ENCODE measurements at regions not wholly inside any gene's neighbourhood (a gene's known extent, or its start where the extent isn't known, plus 50 kb on each side); places are given as distances from the start of the nearest gene placed in this dataset.

DNA sequence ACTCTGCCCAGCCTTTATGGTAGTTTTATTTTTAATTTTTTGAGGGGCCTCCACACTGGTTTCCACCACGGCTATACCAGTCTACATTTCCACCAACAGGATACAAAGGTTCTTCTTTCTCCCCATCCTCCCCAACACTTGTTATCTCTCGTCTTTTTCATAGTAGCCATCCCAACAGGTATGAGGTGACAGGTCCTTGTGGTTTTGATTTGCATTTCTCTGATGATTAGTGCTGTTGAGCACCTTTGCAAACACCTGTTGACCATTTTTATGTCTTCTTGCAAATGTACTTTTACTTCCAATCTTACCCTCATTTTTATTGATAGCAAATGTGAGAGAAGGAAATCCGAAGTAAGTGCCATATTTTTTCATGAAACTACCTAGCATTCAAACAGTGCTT, 195.4 kb upstream of the PREP start:
- DNase-seq: no peak

DNA sequence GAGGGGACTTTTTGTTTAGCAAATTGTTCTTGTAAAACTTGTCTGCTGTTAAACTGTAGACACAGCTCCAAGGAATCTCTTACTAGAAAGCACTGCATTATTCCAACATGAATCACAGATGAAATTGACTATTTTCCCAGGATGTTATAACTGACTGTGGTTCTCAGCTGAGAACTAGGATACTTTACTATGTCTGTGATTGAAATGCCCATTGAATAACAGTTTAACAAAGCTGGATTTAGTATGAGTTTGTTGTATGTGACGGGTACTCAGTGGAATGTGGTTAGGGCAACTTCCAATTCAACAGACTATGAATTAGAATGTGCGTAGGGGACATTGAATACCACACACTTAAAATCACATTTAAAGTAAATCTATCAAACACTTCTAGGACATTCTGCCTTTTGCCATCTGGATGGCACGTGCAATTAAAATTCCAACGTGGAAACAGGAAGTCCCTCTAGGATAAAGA, 193.4 kb upstream of the PREP start:
- DNase-seq: no peak

DNA sequence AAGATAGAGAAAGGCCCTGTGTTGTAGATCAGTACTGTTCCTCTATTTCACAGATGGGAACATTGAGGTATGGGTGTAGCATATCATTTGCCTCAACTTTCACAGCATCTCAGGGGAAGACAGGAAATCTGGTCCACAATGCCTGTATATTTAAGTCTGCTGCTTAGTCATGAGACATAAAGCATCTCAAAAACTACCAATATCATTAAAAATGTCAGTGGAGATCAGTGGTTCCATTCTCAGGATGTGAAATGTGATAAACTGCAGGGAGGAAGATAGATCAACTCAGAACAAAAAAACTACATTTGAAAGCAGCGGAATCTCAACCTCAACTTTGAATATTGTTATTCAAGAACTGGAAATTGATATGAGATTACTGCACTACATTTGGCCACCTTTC, 192.9 kb upstream of the PREP start:
- DNase-seq: no peak

GRCh38 chr6:105594821-105595220, 191.9 kb upstream of the PREP start:
- DNase-seq: no peak

DNA sequence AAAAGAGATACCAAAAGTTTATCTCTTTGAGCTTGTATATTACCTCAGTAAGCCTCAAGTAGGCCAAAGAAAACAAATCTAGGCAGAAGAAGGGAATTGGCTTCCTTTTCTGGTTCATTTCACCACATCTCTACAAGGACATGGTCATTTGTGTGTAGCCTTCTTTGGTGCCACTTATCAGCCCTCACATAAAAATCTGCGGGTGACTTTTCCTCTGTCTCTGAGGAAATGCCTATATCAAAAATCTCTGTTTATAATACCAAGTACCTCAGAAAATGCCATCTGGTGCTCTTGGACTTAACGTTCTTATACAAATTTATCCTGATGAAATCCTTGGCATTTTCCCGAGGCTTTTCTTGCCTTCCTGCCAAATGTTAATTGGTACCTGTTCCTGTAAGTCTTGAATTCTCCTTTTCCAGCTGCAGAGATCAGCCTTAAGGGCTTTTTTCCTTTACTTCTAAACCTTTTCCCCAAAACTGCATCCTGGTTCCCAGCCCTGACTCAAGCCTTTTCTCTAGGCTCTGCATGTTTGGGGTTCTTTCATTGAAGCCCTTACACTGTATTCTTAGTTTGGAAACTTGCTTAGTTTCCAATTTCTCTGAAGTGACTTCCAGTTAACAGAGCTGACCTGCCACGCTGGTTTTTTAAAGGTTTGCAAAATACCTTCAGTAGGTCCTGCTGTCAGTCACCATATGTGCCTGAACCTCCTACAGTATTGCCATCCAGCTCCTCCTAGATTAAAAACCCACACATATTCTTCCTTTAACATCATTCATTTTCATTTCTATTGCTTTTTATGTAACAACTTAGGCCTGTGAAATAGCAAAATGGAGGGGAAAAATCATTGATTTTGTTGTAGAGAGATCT, 191.2 kb upstream of the PREP start:
- DNase-seq: no peak

GRCh38 chr6:105593056-105593690, 190.3 kb upstream of the PREP start:
- no peak for DNase-seq

DNA sequence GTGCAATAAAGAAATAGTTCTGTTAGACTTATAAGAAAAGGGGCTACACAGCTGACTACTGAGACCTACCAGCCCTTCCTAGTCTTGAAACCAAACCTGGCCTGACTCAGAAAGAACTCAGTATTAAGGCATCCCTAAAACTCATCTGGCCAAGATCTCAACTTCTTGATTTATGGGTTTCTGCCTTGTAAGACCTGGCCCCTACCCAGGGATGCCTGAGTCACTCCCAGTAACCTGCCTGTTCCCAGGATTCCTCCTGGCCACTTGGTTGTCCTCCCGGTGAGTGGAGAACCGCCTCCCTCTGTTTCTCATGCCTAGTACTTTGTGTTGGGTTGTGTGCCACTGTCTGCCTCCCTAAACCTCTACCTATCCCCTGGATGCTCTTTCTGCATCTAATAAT, 189.4 kb upstream of the PREP start:
- no peak for DNase-seq

GRCh38 chr6:105591053-105591452, 188.2 kb upstream of the PREP start:
- DNase-seq: no peak

- no peak for DNase-seq
These were observed 185.3 kb upstream of the PREP start for GRCh38 chr6:105588123-105588710.

DNA sequence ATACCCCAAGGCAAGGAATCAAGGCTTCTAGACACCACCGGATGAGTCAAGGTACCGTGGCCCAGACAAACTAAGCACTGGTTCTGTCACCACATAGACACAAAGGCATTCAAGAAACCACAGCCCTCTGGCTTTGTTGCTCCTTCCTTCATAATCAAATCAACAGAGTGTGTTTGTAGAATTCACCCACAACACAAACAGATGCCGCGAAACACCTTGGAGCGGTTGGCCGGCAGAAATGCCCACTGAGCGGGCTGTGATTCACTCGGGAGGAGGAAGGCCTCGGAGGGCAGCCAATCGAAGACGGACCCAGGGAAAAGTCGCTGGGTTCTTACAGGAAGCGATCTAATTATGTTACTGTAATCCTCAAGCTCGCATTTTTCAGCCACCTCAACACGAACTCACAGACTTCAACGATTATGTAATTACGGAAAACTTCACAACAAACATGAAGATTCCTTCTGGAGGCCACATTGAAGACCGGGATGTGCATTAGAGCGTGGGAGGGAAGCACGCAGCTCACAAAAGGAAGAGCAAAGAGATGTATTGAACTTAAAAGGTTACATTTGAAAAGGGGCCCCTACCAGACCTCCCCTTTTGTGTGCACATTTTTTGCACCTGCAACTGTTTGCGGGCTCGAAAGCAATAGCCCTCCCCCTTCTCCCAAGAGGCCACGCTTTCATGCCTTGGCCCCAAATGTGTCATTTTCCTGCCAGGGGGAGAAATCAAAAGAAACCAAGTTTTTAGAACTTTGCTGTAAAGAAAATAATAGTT, 184.7 kb upstream of the PREP start:
- DNase-seq: no peak

- DNase-seq: no peak
These were observed 175.4 kb upstream of the PREP start for GRCh38 chr6:105578179-105578707.

GRCh38 chr6:105573556-105573955, 170.7 kb upstream of the PREP start:
- DNase-seq: no peak

DNA sequence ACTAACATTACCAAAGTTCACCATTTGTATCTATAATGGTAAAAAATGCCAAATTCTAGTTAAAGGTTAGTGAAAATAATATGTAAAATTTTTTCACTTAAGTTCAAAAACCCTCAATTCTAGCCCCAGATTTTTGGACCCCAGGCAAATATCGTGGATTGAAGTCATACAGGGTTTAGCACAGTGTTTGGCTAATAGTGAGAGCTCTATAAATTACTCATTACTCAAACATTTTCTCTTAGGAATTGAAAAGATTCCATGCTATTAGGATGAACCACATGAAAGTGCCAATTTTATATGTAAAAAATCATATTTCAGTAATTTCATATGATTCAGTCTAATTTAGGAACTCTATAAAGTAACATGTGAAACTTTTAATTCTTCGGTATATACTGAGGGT, 170.3 kb upstream of the PREP start:
- no peak for DNase-seq

DNA sequence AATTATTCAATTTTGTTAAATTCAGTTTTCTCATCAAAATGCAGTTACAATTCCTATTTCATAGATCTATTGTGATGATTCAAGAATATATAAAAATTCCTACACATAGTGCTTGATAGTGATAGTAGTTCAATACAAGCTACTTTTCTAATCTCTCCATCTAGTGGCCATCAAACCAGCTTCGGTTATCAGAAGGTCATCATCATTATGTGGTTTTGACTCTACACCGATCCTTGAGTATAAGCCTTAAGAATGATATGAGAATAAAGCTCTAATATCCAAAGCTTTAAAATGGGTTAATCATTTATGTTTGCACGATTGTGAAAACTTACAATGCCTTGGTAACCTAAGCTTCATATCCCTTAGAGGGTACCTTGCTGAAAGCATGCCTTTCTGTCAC, 167.5 kb upstream of the PREP start:
- no peak for DNase-seq

- DNase-seq: no peak
These were observed 166.8 kb upstream of the PREP start for GRCh38 chr6:105569706-105570105.

- no peak for DNase-seq
These were observed 165.9 kb upstream of the PREP start for GRCh38 chr6:105568751-105569150.

DNA sequence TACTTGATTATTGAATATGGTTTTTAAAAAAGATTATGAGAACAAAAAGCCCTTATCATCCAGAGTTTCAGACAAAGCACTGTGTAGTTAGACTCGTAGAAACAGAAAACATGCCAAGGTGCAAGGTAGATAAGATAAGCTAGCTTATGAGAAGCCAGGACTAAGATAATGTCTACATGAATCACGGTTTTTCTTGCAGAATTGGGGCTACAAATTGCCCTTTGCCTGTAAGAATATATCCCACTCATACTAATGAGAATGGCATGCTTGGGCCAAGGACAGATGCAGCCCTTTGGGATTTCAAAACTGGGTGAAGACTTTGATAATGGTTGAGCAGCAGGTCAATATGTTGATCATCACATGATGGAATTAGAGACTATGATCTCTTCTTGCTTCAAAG, 165.3 kb upstream of the PREP start:
- DNase-seq: no peak

DNA sequence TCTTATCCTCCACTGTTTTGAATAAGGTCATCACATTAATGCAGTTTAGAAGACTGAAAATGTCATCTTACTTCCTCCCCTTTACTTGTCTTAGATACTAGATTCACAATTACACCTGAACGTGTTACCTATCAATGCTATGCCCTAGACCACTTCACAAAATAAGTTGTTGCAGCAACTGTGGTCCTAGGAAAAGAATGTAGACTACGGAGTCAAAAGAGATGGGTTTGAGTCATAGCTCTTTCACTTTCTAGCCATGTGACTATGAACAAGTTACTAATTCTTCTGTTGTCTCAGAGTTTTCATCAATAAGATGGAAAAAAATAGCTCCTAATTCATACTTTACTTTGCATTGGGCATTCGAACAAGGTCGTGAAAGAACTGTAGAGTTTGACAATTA, 164.3 kb upstream of the PREP start:
- DNase-seq: no peak

DNA sequence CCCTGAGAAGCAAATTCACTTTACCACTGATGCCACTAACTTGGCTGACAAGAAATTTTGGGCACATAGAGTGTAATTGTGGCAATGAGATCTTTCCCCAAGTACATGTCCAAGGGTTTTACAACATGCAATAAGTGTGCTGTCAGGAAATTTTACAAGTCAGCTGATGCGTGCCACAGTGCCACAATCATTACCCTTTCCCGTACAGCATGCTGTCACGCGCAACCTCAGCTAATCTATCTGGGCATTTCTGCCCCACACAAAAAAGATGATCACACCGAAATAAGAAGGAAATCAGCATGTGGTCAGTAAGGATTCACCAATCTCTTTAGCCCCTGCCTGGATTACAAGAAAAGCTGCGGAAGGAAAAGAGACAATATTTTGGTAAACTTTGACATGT, 163.6 kb upstream of the PREP start:
- no peak for DNase-seq

- DNase-seq: no peak
These were observed 161.4 kb upstream of the PREP start for GRCh38 chr6:105564121-105564902.

- DNase-seq: no peak
These were observed 159.1 kb upstream of the PREP start for GRCh38 chr6:105562027-105562426.

DNA sequence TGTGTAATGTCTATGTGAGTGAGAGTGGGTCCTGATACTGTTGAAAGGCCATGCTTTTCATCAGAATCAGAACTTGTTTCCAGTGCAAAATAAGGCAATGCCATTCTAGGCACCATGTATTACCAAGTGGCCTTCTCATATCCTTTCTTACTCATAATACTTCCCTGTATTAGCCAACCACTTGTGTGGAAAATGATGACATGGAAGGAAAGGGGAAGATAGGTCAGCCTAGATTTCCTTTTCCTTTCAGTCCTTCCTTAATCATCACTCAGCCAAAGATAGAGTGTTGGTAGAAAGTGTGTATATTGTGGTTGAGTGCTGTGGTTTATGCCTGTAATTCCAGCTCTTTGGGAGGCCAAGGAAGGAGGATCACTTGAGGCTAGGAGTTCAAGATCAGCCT, 158.6 kb upstream of the PREP start:
- DNase-seq: no peak
